Transverse colon (tissue), 4 donors: ENCODE measurements at regions not wholly inside any gene's neighbourhood (a gene's known extent, or its start where the extent isn't known, plus 50 kb on each side); places are given as distances from the start of the nearest gene placed in this dataset.

Experiments used
- DNase-seq: peaks from one replicate; pipeline ENCODE4 v3.0.0-alpha.2; 2019
- H3K27ac ChIP-seq, 4 donors: fragments of 200-600 bp; sonication (generic); 2 replicates each; pipeline ENCODE4 v1.5.1; 2016 to 2018; ENCODE audit warnings: inconsistent platforms in 4 of 4
- H3K27me3 ChIP-seq: fragments of 200-600 bp; sonication (generic); 2 replicates; pipeline ENCODE4 v1.5.1; 2017; ENCODE audit warnings: inconsistent platforms
- H3K36me3 ChIP-seq, 4 donors: fragments of 200-600 bp; sonication (generic); 2 replicates each; pipeline ENCODE4 v1.5.1; 2017 to 2019; ENCODE audit warnings: inconsistent platforms in 4 of 4
- H3K4me1 ChIP-seq, 4 donors: fragments of 200-600 bp; sonication (generic); 2 replicates each; pipeline ENCODE4 v1.5.1; 2017 to 2020; ENCODE audit warnings: inconsistent platforms in 4 of 4
- H3K4me3 ChIP-seq, 4 donors: fragments of 200-600 bp; sonication (generic); 1 replicate in 1 of 4; 2 replicates in 3 of 4; pipeline versions ENCODE4 v1.5.1 to v1.6.1; 2017 to 2019; ENCODE audit warnings: inconsistent platforms in 4 of 4
- H3K9me3 ChIP-seq, 2 donors: fragments of 200-600 bp; sonication (generic); 2 replicates each; pipeline ENCODE4 v1.5.1; 2017 to 2019; ENCODE audit warnings: inconsistent platforms in 2 of 2
- CTCF ChIP-seq, 5 experiments: fragments of 200-600 bp in 3 of 5; fragments of 450-650 bp in 2 of 5; sonication (generic) in 3 of 5; IDR thresholded peaks; 1 replicate in 2 of 5; 2 replicates in 3 of 5; pipeline ENCODE4 v1.5.1; 2016 to 2017; ENCODE audit warnings: antibody characterized with exemption in 5 of 5, inconsistent platforms in 3 of 5, mild to moderate bottlenecking in 2 of 5, moderate library complexity in 1 of 5
- EP300 ChIP-seq: sonication (generic); formaldehyde crosslinking; IDR thresholded peaks from one replicate; pipeline ENCODE4 v1.6.1; 2017; ENCODE audit warnings: antibody characterized with exemption, low read depth
- POLR2A ChIP-seq: fragments of 450-650 bp; IDR thresholded peaks from one replicate; pipeline ENCODE4 v1.6.1; 2016; ENCODE audit warnings: antibody characterized with exemption, mild to moderate bottlenecking, moderate library complexity
- POLR2AphosphoS5 ChIP-seq, 3 donors: sonication (generic); formaldehyde crosslinking; IDR thresholded peaks; one replicate each; pipeline ENCODE4 v1.6.1; 2016; ENCODE audit warnings: antibody characterized with exemption in 3 of 3
- whole genome bisulfite sequencing, 2 donors: methylation state at CpG; one replicate each; pipeline ENCODE4 v1.1.5; 2018; ENCODE audit warnings: low coverage in 1 of 2; 5-methylcytosine and 5-hydroxymethylcytosine counted together
- in situ Hi-C, 4 donors: fragments of 200-750 bp; cut with MboI; loops; one replicate each; pipeline versions ENCODE4 v1.15.0 to v1.15.1; 2017; ENCODE audit warnings: low sequenced_read_pairs in 3 of 4, low pct_ligation_motif_present in 1 of 4, low pct_unique_long_range_greater_than_20kb in 1 of 4
- intact Hi-C: fragments of 100-400 bp; cut with DNase I; formaldehyde crosslinking; loops from one replicate; pipeline ENCODE4 v1.15.1; 2023; ENCODE audit warnings: low total_unique reads

DNA sequence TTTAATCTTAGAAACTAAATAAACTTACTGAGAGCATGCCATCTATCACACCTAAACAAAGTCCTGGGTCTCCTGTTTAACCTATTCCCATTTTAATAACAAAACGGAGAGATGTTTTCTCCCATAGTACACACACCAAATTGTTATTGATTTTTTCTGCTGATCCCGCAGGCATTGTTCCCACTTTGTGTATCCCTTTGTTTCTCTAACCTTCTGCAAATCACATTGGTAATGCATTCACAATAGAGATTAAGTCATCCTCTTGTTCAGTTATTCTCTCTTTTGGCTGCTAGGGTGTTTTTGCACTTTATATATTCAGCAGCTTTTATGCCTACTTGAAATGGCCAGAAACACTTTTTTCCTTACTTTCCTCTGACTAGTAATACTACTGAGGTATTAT is 1071.9 kb upstream of the CDH2 start:
- in situ Hi-C loops (no loop called here), intact Hi-C loops (no loop called here)
- Histone ChIP-seq H3K27ac (no peak overlapping the region), H3K4me3 (no peak overlapping the region), H3K9me3 (no peaks in the 10 kb centered on the region), H3K4me1 (no peaks in the 10 kb centered on the region), H3K27me3 (no peaks in the 10 kb centered on the region), H3K36me3 (no peaks in the 10 kb centered on the region)
- DNase-seq: no peak
- 59 to 61% methylated on average over 2 of the region's 2 CpGs for WGBS, 2 donors
- TF ChIP-seq POLR2AphosphoS5 (IDR thresholded peaks at IDR 0.05) (no peak), EP300 (no peak), POLR2A (no peak), CTCF (IDR thresholded peaks at IDR 0.05) (no peak)

- no peaks in the 10 kb centered on the region for H3K4me1 ChIP-seq
- intact Hi-C loops (no loop called here), in situ Hi-C loops (no loop called here)
- TF ChIP-seq EP300 (no peak), POLR2AphosphoS5 (IDR thresholded peaks at IDR 0.05) (no peak), POLR2A (no peak), CTCF (IDR thresholded peaks at IDR 0.05) (no peak)
- H3K4me3 ChIP-seq: no peak overlapping the region
- H3K9me3 ChIP-seq: no peaks in the 10 kb centered on the region
- no peaks in the 10 kb centered on the region for H3K27me3 ChIP-seq
- no peak for DNase-seq
- no peak overlapping the region for H3K27ac ChIP-seq
- whole genome bisulfite sequencing, 2 donors: 52 to 74% methylated on average over 3 of the region's 3 CpGs
- no peaks in the 10 kb centered on the region for H3K36me3 ChIP-seq
Observed at GRCh38 chr18:29241199-29241598, 1064.3 kb upstream of the CDH2 start.

GRCh38 chr18:29234751-29235150 is 1057.8 kb upstream of the CDH2 start:
- no peak for DNase-seq
- Histone ChIP-seq H3K36me3 (no peaks in the 10 kb centered on the region), H3K27me3 (no peaks in the 10 kb centered on the region), H3K4me3 (no peak overlapping the region), H3K9me3 (no peaks in the 10 kb centered on the region), H3K4me1 (no peaks in the 10 kb centered on the region), H3K27ac (no peak overlapping the region)
- in situ Hi-C loops: no loop called here
- TF ChIP-seq POLR2A (no peak), CTCF (IDR thresholded peaks at IDR 0.05) (no peak), EP300 (no peak), POLR2AphosphoS5 (IDR thresholded peaks at IDR 0.05) (no peak)
- intact Hi-C loops: no loop called here

DNA sequence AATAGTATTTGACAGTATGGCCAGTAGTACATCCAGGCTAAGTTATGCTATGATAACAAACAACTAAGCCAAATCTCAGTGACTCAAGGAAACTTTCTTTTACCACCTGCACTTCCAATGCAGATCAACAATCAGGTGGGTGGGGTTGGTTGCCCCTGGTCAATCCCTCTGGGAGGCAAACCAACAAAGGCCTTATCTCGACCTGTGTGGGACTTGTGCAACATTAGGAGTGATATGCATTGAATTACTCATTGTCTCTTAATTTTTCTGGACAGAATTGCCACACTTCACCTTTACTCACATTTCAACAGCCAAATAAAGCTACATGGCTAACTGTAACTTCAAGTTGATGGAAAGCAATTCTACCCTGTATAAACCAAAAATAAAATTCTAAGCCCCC is 1049.3 kb upstream of the CDH2 start:
- intact Hi-C loops: no loop called here
- 35% methylated on average over 1 of the region's 1 CpG; no CpG with 5 or more reads in 1 of the 2 donors for WGBS, 2 donors
- Histone ChIP-seq H3K36me3 (no peaks in the 10 kb centered on the region), H3K4me3 (no peak overlapping the region), H3K4me1 (no peaks in the 10 kb centered on the region), H3K27me3 (no peaks in the 10 kb centered on the region), H3K9me3 (no peaks in the 10 kb centered on the region), H3K27ac (no peak overlapping the region)
- no peak for DNase-seq
- TF ChIP-seq CTCF (IDR thresholded peaks at IDR 0.05): no peak
- no peak for TF ChIP-seq EP300
- in situ Hi-C loops: no loop called here
